Neural crest cell (in vitro differentiated cells): ENCODE measurements at regions not wholly inside any gene's neighbourhood (a gene's known extent, or its start where the extent isn't known, plus 50 kb on each side); places are given as distances from the start of the nearest gene placed in this dataset.

ENCODE experiments used
- DNase-seq: peaks from one replicate; pipeline ENCODE4 v3.0.0; 2021; ENCODE audit warnings: low read depth, mixed read lengths, low spot score
- H3K27ac Mint-ChIP-seq: one replicate; pipeline ENCODE4 v1.8.0; 2021; ENCODE audit warnings: mild to moderate bottlenecking, mixed read lengths; ENCODE audit not compliant: unreplicated experiment
- H3K27me3 Mint-ChIP-seq: 2 replicates; pipeline ENCODE4 v1.8.0; 2021; ENCODE audit warnings: low read depth, mild to moderate bottlenecking, mixed read lengths
- H3K36me3 Mint-ChIP-seq: 2 replicates; pipeline ENCODE4 v1.8.0; 2021; ENCODE audit warnings: low read depth, mild to moderate bottlenecking, mixed read lengths
- H3K4me1 Mint-ChIP-seq: 2 replicates; pipeline ENCODE4 v1.8.0; 2021; ENCODE audit warnings: mixed read lengths
- H3K4me3 Mint-ChIP-seq: one replicate; pipeline ENCODE4 v1.8.0; 2021; ENCODE audit warnings: mild to moderate bottlenecking, mixed read lengths
- H3K9me3 Mint-ChIP-seq: 2 replicates; pipeline ENCODE4 v1.8.0; 2021; ENCODE audit warnings: mixed read lengths
- TF ChIP-seq, protein P1 (sequence below): fragments of 200-600 bp; sonication (generic); conservative IDR thresholded peaks from 2 replicates; pipeline ENCODE4 v1.5.0; 2021; ENCODE audit warnings: antibody characterized with exemption, mild to moderate bottlenecking

DNA sequence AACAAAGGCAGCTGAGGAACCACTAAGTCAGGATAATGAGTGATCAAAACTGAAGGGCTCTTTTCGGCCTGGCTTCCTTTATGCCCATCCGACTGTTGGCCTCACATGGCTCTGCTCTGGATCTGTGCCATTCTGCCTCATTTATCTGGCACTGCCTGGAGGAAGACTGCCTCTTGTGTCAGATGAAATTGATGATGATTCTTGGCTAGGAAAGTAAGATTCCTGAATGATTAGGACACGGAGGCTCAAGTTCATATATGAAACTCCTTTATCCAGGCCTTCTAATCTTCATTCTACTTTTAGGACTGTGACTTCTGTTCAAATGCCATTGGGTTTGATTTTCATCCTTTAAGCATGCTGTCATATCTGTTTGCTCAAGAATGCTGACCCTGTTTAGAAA, 475.4 kb upstream of the RPS6KA3 start:
- DNase-seq = no peak
- Mint-ChIP-seq H3K9me3 (no peaks in the 10 kb centered on the region), H3K4me1 (no peaks in the 10 kb centered on the region), H3K36me3 (no peaks in the 10 kb centered on the region), H3K4me3 (no peak overlapping the region), H3K27ac (peak overlapping the region; percentile 5), H3K27me3 (no peaks in the 10 kb centered on the region)
- TF ChIP-seq, protein P1, sequence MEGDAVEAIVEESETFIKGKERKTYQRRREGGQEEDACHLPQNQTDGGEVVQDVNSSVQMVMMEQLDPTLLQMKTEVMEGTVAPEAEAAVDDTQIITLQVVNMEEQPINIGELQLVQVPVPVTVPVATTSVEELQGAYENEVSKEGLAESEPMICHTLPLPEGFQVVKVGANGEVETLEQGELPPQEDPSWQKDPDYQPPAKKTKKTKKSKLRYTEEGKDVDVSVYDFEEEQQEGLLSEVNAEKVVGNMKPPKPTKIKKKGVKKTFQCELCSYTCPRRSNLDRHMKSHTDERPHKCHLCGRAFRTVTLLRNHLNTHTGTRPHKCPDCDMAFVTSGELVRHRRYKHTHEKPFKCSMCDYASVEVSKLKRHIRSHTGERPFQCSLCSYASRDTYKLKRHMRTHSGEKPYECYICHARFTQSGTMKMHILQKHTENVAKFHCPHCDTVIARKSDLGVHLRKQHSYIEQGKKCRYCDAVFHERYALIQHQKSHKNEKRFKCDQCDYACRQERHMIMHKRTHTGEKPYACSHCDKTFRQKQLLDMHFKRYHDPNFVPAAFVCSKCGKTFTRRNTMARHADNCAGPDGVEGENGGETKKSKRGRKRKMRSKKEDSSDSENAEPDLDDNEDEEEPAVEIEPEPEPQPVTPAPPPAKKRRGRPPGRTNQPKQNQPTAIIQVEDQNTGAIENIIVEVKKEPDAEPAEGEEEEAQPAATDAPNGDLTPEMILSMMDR = no peak

- H3K4me1 Mint-ChIP-seq = no peaks in the 10 kb centered on the region
- no peak for DNase-seq
- TF ChIP-seq, protein P1 = no peak
- no peaks in the 10 kb centered on the region for H3K9me3 Mint-ChIP-seq
- H3K4me3 Mint-ChIP-seq = no peak overlapping the region
- no peaks in the 10 kb centered on the region for H3K36me3 Mint-ChIP-seq
- no peak overlapping the region for H3K27ac Mint-ChIP-seq
- H3K27me3 Mint-ChIP-seq = no peaks in the 10 kb centered on the region
Observed at GRCh38 chrX:20740443-20740842, 473.7 kb upstream of the RPS6KA3 start.

DNA sequence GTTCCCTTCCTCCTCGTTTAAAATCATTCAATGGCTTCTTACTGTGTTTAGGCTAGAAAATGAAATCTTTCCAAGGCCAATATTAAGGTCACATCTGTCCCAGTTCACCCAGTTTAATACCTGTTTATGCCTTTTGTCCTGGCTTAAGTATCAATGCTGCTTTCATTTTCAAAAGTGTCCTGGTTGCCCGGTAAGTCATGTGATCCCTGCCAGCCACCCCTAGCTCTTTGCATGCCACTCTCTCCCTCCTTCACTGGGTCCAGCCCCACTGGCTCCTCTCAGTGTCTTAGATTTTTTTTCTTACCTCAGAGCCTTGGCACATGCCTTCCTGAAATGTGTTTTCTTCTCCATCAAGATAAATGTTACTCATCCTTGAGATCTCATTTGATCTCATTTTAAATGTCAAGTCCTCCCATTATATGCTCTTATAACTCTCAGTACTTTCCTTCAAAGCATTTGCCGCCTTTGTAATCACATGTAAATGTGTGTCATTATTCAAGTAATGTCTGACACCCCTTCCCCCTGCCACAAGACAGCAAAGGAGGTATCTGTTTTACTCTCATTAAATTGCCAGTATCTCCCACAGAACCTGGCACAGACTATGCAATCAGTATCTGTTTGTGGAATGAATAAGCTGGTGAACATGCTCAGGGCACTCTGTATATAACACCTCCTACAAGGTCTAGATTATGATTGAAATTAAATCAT, 472.5 kb upstream of the RPS6KA3 start:
- TF ChIP-seq, protein P1 = no peak
- no peaks in the 10 kb centered on the region for H3K27me3 Mint-ChIP-seq
- no peak overlapping the region for H3K27ac Mint-ChIP-seq
- H3K4me1 Mint-ChIP-seq = no peaks in the 10 kb centered on the region
- H3K4me3 Mint-ChIP-seq = no peak overlapping the region
- no peak for DNase-seq
- no peaks in the 10 kb centered on the region for H3K36me3 Mint-ChIP-seq
- H3K9me3 Mint-ChIP-seq = no peaks in the 10 kb centered on the region

DNA sequence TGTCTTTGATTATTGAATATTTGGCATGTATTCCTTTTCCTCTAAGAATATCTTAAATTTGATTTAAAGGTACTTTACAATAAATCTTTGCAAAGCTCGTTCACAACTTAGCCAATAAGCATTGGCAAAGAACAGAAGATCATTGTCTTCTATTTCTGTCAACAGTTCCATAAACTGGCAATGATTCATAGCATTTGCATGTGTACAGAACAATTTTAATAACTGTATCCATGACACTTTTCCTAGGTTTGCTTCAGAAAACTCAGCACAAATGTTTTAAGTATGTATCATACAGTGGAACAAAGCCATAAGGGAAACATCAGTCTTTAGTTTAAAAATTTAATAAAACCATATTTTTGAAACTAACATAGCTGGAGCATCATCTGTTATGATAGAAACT, 462.7 kb upstream of the RPS6KA3 start:
- TF ChIP-seq, protein P1 = no peak
- H3K27ac Mint-ChIP-seq = no peak overlapping the region

DNA sequence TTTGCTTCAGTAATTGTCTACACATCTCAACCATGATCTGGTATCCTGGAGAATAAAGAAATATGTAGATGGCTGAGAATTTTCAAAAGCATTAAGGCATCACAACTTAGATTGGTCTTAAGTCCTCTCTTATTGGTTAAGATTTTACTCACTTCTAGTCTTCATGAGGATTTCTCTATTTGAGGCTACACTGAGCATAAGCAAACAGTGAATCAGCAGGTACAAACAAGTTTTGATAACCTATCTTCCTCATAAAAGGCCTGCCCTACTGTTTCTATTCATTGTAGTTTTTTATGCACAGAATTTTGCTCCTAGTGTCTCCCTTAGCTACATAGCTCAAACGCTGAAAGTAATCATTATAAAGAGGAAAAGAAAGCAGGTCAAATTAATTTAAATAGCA, 460.7 kb upstream of the RPS6KA3 start:
- DNase-seq = no peak
- no peaks in the 10 kb centered on the region for H3K36me3 Mint-ChIP-seq
- no peak overlapping the region for H3K4me3 Mint-ChIP-seq
- no peaks in the 10 kb centered on the region for H3K4me1 Mint-ChIP-seq
- H3K9me3 Mint-ChIP-seq = no peaks in the 10 kb centered on the region
- TF ChIP-seq, protein P1 = no peak
- no peak overlapping the region for H3K27ac Mint-ChIP-seq
- no peaks in the 10 kb centered on the region for H3K27me3 Mint-ChIP-seq

More for the DNA sequence above, 462.7 kb upstream of the RPS6KA3 start:
- H3K9me3 Mint-ChIP-seq = no peaks in the 10 kb centered on the region
- no peak overlapping the region for H3K4me3 Mint-ChIP-seq
- DNase-seq = no peak
- H3K4me1 Mint-ChIP-seq = no peaks in the 10 kb centered on the region
- H3K27me3 Mint-ChIP-seq = no peaks in the 10 kb centered on the region
- H3K36me3 Mint-ChIP-seq = no peaks in the 10 kb centered on the region
